DND-41 (cell line): ENCODE measurements at regions not wholly inside any gene's neighbourhood (a gene's known extent, or its start where the extent isn't known, plus 50 kb on each side); places are given as distances from the start of the nearest gene placed in this dataset.

Experiments used
- ATAC-seq: fragments of 200-7000 bp; cut with Tn5 transposase; 3 replicates; pipeline ENCODE4 v1.9.1; 2021; ENCODE audit warnings: low read depth; ENCODE audit not compliant: insufficient read depth
- DNase-seq: peaks from one replicate; pipeline ENCODE4 v3.0.0-alpha.2; 2020
- H2AFZ ChIP-seq: 2 replicates; pipeline ENCODE4 v1.6.0; 2012; ENCODE audit warnings: low read depth, low read length
- H3K27ac ChIP-seq: 2 replicates; pipeline ENCODE4 v1.5.1; 2012; ENCODE audit warnings: low read length, inconsistent platforms
- H3K27me3 ChIP-seq: fragments of 200-600 bp; sonication (generic); 2 replicates; pipeline ENCODE4 v1.6.0; 2012; ENCODE audit warnings: low read length, mild to moderate bottlenecking, inconsistent platforms; ENCODE audit not compliant: insufficient read depth, poor library complexity
- H3K36me3 ChIP-seq: 2 replicates; pipeline ENCODE4 v1.5.1; 2012; ENCODE audit warnings: low read length, inconsistent platforms; ENCODE audit not compliant: insufficient read depth
- H3K4me1 ChIP-seq: 2 replicates; pipeline ENCODE4 v1.5.1; 2012; ENCODE audit warnings: mild to moderate bottlenecking, low read length; ENCODE audit not compliant: insufficient read depth
- H3K4me2 ChIP-seq: 2 replicates; pipeline ENCODE4 v1.6.0; 2012; ENCODE audit warnings: mild to moderate bottlenecking, moderate library complexity, low read length, inconsistent platforms; ENCODE audit not compliant: insufficient read depth
- H3K4me3 ChIP-seq, 2 experiments: fragments of 200-600 bp in 1 of 2; shearing (Covaris generic) in 1 of 2; 2 replicates each; pipeline ENCODE4 v1.5.1; 2012 to 2016; ENCODE audit warnings: inconsistent platforms in 2 of 2, low read length in 2 of 2, mild to moderate bottlenecking in 2 of 2, low read depth in 1 of 2, moderate library complexity in 1 of 2
- H3K79me2 ChIP-seq: 2 replicates; pipeline ENCODE4 v1.6.0; 2012; ENCODE audit warnings: low read length, inconsistent platforms; ENCODE audit not compliant: insufficient read depth
- H3K9ac ChIP-seq: 2 replicates; pipeline ENCODE4 v1.6.0; 2012; ENCODE audit warnings: low read depth, mild to moderate bottlenecking, inconsistent platforms, low read length, moderate library complexity
- H3K9me3 ChIP-seq: 2 replicates; pipeline ENCODE4 v1.5.1; 2012; ENCODE audit warnings: low read length, moderate library complexity, mild to moderate bottlenecking, inconsistent platforms; ENCODE audit not compliant: insufficient read depth, severe bottlenecking
- H4K20me1 ChIP-seq: 2 replicates; pipeline ENCODE4 v1.6.0; 2012; ENCODE audit warnings: low read length; ENCODE audit not compliant: insufficient read depth
- CTCF ChIP-seq: IDR thresholded peaks from 2 replicates; pipeline ENCODE4 v1.5.1; 2012; ENCODE audit warnings: borderline replicate concordance, low read length, moderate library complexity, mild to moderate bottlenecking; ENCODE audit not compliant: poor library complexity, severe bottlenecking; ENCODE audit errors: extremely low read depth
- EZH2 ChIP-seq: IDR thresholded peaks from 3 replicates; pipeline ENCODE4 v1.6.1; 2012; ENCODE audit warnings: borderline replicate concordance, low read depth, mild to moderate bottlenecking, moderate library complexity, low read length, inconsistent platforms; ENCODE audit not compliant: severe bottlenecking

GRCh38 chr11:87437133-87437843 is 399.6 kb downstream of the TMEM135 start:
- H2AFZ ChIP-seq, result no peak overlapping the region

GRCh38 chr11:87432022-87432421 is 394.3 kb downstream of the TMEM135 start:
- no peak overlapping the region for H3K27ac ChIP-seq
- no peak for TF ChIP-seq EZH2
- TF ChIP-seq CTCF, result no peak

More at GRCh38 chr11:87437133-87437843, 399.6 kb downstream of the TMEM135 start:
- Histone ChIP-seq H3K4me3 (no peak overlapping the region), H3K36me3 (no peaks in the 10 kb centered on the region), H4K20me1 (no peaks in the 10 kb centered on the region), H3K9ac (no peak overlapping the region), H3K79me2 (no peaks in the 10 kb centered on the region), H3K27ac (no peak overlapping the region), H3K4me1 (no peaks in the 10 kb centered on the region), H3K9me3 (no peaks in the 10 kb centered on the region), H3K4me2 (no peak overlapping the region), H3K27me3 (no peaks in the 10 kb centered on the region)
- ATAC-seq, result no peak
- DNase-seq, result no peak
- TF ChIP-seq CTCF, result no peak
- TF ChIP-seq EZH2, result no peak

GRCh38 chr11:87431392-87431791 is 393.7 kb downstream of the TMEM135 start:
- Histone ChIP-seq H3K79me2 (no peaks in the 10 kb centered on the region), H3K36me3 (no peaks in the 10 kb centered on the region), H4K20me1 (no peaks in the 10 kb centered on the region), H3K4me2 (no peak overlapping the region), H3K4me3 (no peak overlapping the region), H3K27ac (no peak overlapping the region), H3K9me3 (no peaks in the 10 kb centered on the region), H2AFZ (no peak overlapping the region), H3K4me1 (no peaks in the 10 kb centered on the region), H3K9ac (no peak overlapping the region), H3K27me3 (no peaks in the 10 kb centered on the region)
- no peak for ATAC-seq
- no peak for TF ChIP-seq CTCF
- no peak for TF ChIP-seq EZH2
- no peak for DNase-seq

More at GRCh38 chr11:87432022-87432421, 394.3 kb downstream of the TMEM135 start:
- Histone ChIP-seq H3K27me3 (no peaks in the 10 kb centered on the region), H3K9me3 (no peaks in the 10 kb centered on the region), H4K20me1 (no peaks in the 10 kb centered on the region), H3K9ac (no peak overlapping the region), H2AFZ (no peak overlapping the region), H3K4me1 (no peaks in the 10 kb centered on the region), H3K4me2 (no peak overlapping the region), H3K36me3 (no peaks in the 10 kb centered on the region), H3K79me2 (no peaks in the 10 kb centered on the region), H3K4me3 (no peak overlapping the region)
- DNase-seq, result no peak
- no peak for ATAC-seq

GRCh38 chr11:87430821-87431220 is 393.1 kb downstream of the TMEM135 start:
- no peak for DNase-seq
- Histone ChIP-seq H3K9ac (no peak overlapping the region), H3K4me1 (no peaks in the 10 kb centered on the region), H3K9me3 (no peaks in the 10 kb centered on the region), H3K4me2 (no peak overlapping the region), H2AFZ (no peak overlapping the region), H4K20me1 (no peaks in the 10 kb centered on the region), H3K36me3 (no peaks in the 10 kb centered on the region), H3K4me3 (no peak overlapping the region), H3K27me3 (no peaks in the 10 kb centered on the region), H3K27ac (no peak overlapping the region), H3K79me2 (no peaks in the 10 kb centered on the region)
- ATAC-seq, result no peak
- TF ChIP-seq EZH2, result no peak
- TF ChIP-seq CTCF, result no peak
